K562 (cell line): ENCODE measurements at regions not wholly inside any gene's neighbourhood (a gene's known extent, or its start where the extent isn't known, plus 50 kb on each side); places are given as distances from the start of the nearest gene placed in this dataset.

Experiments used
- ATAC-seq: fragments of 200-7000 bp; cut with Tn5 transposase; 3 replicates; pipeline ENCODE4 v1.9.1; 2020; ENCODE audit warnings: moderate library complexity
- BruUV-seq: library from RNA; stranded (reverse); fragments of 400-500 nt; replicated peaks from 2 replicates; lab custom pipeline; 2021; lab: Mats Ljungman, UMichigan
- CTCF ChIA-PET: fragments of 300-600 bp; formaldehyde crosslinking; extraction: SDS; loops from one replicate; lab custom pipeline; 2021; ENCODE audit warnings: low intra/inter-chr PET ratio; lab: Yijun Ruan, JAX
- POLR2A ChIA-PET: fragments of 300-600, 350-650 bp; sonication (Branson Sonifier 250); formaldehyde crosslinking; extraction: SDS; loops from one replicate; lab custom pipeline; 2021; ENCODE audit warnings: antibody characterized with exemption, inconsistent platforms; lab: Yijun Ruan, JAX
- DNase-seq, 4 experiments: peaks; one replicate each; pipeline versions ENCODE4 v3.0.0 to v3.0.0-alpha.2; 2011 to 2018; ENCODE audit warnings: low spot score in 3 of 4, mixed read lengths in 3 of 4; ENCODE audit errors: extremely low read depth in 1 of 4
- FAIRE-seq: peaks from 2 replicates; lab custom pipeline; 2011; peaks lifted over from hg19 to GRCh38; lab: Jason Lieb, UNC
- H2AFZ ChIP-seq: 2 replicates; pipeline ENCODE4 v1.6.0; 2011; ENCODE audit warnings: low read depth, low read length, control low read depth, inconsistent platforms
- H3K27ac ChIP-seq: fragments of 200-600 bp; 3 replicates; pipeline ENCODE4 v1.8.0; 2011; ENCODE audit warnings: low read depth, mild to moderate bottlenecking, control low read depth, inconsistent platforms, low read length, moderate library complexity, mixed read lengths; ENCODE audit errors: extremely low read depth
- H3K27me3 ChIP-seq, 2 experiments: fragments of 300-600 bp in 1 of 2; 2 replicates in 1 of 2; 3 replicates in 1 of 2; pipeline versions ENCODE4 v1.6.0 to v1.8.0; 2011; ENCODE audit warnings: inconsistent platforms in 2 of 2, low read length in 2 of 2, mild to moderate bottlenecking in 1 of 2, mixed read lengths in 1 of 2, moderate library complexity in 1 of 2; ENCODE audit not compliant: control insufficient read depth in 2 of 2, insufficient read depth in 2 of 2
- H3K36me3 ChIP-seq: fragments of 300-600 bp; 3 replicates; pipeline ENCODE4 v1.8.0; 2011; ENCODE audit warnings: mild to moderate bottlenecking, low read length, inconsistent platforms; ENCODE audit not compliant: control insufficient read depth, insufficient read depth
- H3K4me1 ChIP-seq, 2 experiments: fragments of 200-600 bp in 1 of 2; replicated peaks in 1 of 2; 2 replicates in 1 of 2; 3 replicates in 1 of 2; pipeline versions ENCODE4 v1.5.1 to v1.8.0; 2011; ENCODE audit warnings: inconsistent platforms in 2 of 2, low read length in 2 of 2, mild to moderate bottlenecking in 1 of 2, mixed read lengths in 1 of 2, moderate library complexity in 1 of 2; ENCODE audit not compliant: control insufficient read depth in 2 of 2, insufficient read depth in 2 of 2
- H3K4me2 ChIP-seq: 2 replicates; pipeline ENCODE4 v1.6.1; 2011; ENCODE audit warnings: low read length, control low read depth, inconsistent platforms, mixed read lengths; ENCODE audit not compliant: insufficient read depth
- H3K4me3 ChIP-seq: fragments of 200-600 bp; sonication (generic), shearing (Covaris generic); 2 replicates; pipeline ENCODE4 v1.5.1; 2016; ENCODE audit warnings: control low read depth, inconsistent platforms
- H3K79me2 ChIP-seq: fragments of 200-600 bp; 3 replicates; pipeline ENCODE4 v1.8.0; 2011; ENCODE audit warnings: low read length, inconsistent platforms; ENCODE audit not compliant: control insufficient read depth, insufficient read depth
- H3K9ac ChIP-seq, 2 experiments: 2 replicates each; pipeline versions ENCODE4 v1.6.0 to v1.6.1; 2011; ENCODE audit warnings: low read depth in 2 of 2, low read length in 2 of 2, control low read depth in 1 of 2, inconsistent platforms in 1 of 2, mild to moderate bottlenecking in 1 of 2, mixed read lengths in 1 of 2; ENCODE audit not compliant: insufficient read depth in 1 of 2
- H3K9me1 ChIP-seq: one replicate; pipeline ENCODE4 v1.6.0; 2011; ENCODE audit warnings: inconsistent platforms, mild to moderate bottlenecking, low read length, moderate library complexity; ENCODE audit not compliant: control insufficient read depth, insufficient read depth
- H3K9me3 ChIP-seq: replicated peaks from 2 replicates; pipeline ENCODE4 v1.5.1; 2011; ENCODE audit warnings: low read depth, low read length, inconsistent platforms; ENCODE audit not compliant: control insufficient read depth, insufficient read depth
- H4K20me1 ChIP-seq: replicated peaks from 2 replicates; pipeline ENCODE4 v1.6.1; 2011; ENCODE audit warnings: low read length, inconsistent platforms, mixed read lengths; ENCODE audit not compliant: control insufficient read depth, insufficient read depth
- ELK1 ChIP-seq: sonication (generic); formaldehyde crosslinking; IDR thresholded peaks from 2 replicates; pipeline ENCODE4 v1.8.1; 2022; ENCODE audit warnings: missing genetic modification reagents
- FOXP1 ChIP-seq: sonication (generic); formaldehyde crosslinking; IDR thresholded peaks from 2 replicates; pipeline ENCODE4 v1.8.0; 2022; ENCODE audit warnings: mild to moderate bottlenecking, missing genetic modification reagents
- HMG20B ChIP-seq: fragments of 250-450 bp; sonication (Bioruptor Pico); IDR thresholded peaks from 2 replicates; pipeline ENCODE4 v1.5.0; 2021; ENCODE audit warnings: mild to moderate bottlenecking
- MLX ChIP-seq, 2 experiments: fragments of 450-650 bp in 1 of 2; sonication (generic) in 1 of 2; formaldehyde crosslinking; conservative IDR thresholded peaks; 2 replicates each; pipeline versions ENCODE4 v1.4.0 to v1.8.1; 2020 to 2022; ENCODE audit warnings: mild to moderate bottlenecking in 1 of 2, missing genetic modification reagents in 1 of 2
- MTA3 ChIP-seq: fragments of 450-650 bp; formaldehyde crosslinking; IDR thresholded peaks from 2 replicates; pipeline ENCODE4 v1.6.1; 2017; ENCODE audit warnings: mild to moderate bottlenecking, borderline replicate concordance
- PCBP2 ChIP-seq: fragments of 200-400 bp; formaldehyde crosslinking; IDR thresholded peaks from 2 replicates; pipeline ENCODE4 v1.6.1; 2018; ENCODE audit warnings: low read length, low read depth, mild to moderate bottlenecking, moderate library complexity; ENCODE audit not compliant: poor library complexity, severe bottlenecking
- POLR2AphosphoS2 ChIP-seq: IDR thresholded peaks from 2 replicates; pipeline ENCODE4 v1.6.1; 2012; ENCODE audit warnings: low read length, improper control_type of control experiment
- SREBF2 ChIP-seq: sonication (generic); formaldehyde crosslinking; IDR thresholded peaks from 2 replicates; pipeline ENCODE4 v1.4.0; 2020; ENCODE audit warnings: mild to moderate bottlenecking, missing genetic modification reagents
- ZNF121 ChIP-seq: sonication (generic); formaldehyde crosslinking; conservative IDR thresholded peaks from 2 replicates; pipeline ENCODE4 v1.8.0; 2022; ENCODE audit warnings: missing genetic modification reagents
- ZNF140 ChIP-seq: fragments of 250-450 bp; sonication (Bioruptor Pico); IDR thresholded peaks from 2 replicates; pipeline ENCODE4 v1.8.0; 2021; ENCODE audit warnings: moderate library complexity, mild to moderate bottlenecking, inconsistent platforms
- ZNF232 ChIP-seq: sonication (generic); formaldehyde crosslinking; IDR thresholded peaks from 2 replicates; pipeline ENCODE4 v1.8.0; 2022; ENCODE audit warnings: mild to moderate bottlenecking, missing genetic modification reagents
- WGBS: fragments of 100-300 bp; shearing (Covaris generic); methylation state at CpG from one replicate; pipeline ENCODE4 v1.1.6; 2016; ENCODE audit warnings: low coverage, mixed read lengths; ENCODE audit not compliant: insufficient coverage; ENCODE audit errors: missing lambda C conversion rate; 5-methylcytosine and 5-hydroxymethylcytosine counted together
- in situ Hi-C: fragments of 300-500 bp; cut with MboI; formaldehyde crosslinking; loops from 4 replicates; pipeline ENCODE4 v1.15.0; 2018; ENCODE audit warnings: inconsistent platforms, mixed read lengths
- intact Hi-C: fragments of 100-400 bp; cut with micrococcal nuclease; formaldehyde crosslinking; loops from 2 replicates; pipeline ENCODE4 v1.14.2; 2022

DNA sequence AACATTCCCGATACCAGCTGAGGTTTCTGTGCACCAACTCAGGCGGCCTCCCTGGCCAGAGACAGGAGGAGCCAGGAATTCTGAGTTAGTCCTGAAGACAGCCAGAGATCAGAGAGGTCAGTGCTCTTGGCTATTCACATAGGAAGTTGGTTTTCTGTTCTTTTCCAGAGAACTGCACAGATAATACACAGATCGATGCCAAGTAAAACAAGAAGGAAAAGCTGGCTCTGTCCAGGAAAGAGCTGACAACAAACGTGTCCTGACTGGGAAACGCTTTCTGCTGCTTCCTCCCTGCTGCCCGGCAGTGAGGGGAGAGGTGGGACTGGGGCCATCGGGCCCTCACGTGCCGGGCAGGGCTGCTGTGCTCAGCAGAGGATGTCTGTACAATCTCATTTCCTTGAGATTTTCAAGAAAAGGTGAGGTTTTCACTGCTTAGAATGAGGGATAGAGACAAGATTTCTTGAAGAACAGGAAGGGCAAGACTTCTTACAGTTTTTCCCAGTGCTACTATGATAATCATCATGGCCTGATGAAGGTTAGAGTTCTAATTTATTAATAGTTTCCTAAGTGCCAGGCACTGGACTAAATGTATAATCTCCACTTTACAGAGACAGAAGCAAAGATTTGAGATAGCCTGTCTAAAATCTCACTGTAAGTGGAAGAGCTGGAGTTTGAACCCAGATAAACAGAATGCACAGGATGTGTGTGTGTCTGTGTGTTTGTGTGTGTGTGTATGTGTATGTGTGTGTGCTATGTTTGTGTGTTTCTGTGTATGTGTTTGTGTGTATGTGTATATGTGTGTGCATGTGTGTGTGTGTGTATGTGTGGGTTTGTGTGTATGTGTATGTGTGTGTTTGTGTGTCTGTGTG is 211.0 kb upstream of the RAB4A start (continued):
- TF ChIP-seq ZNF232 (no peak), MTA3 (no peak), ZNF140 (CRISPR knock-in tag) (no peak), ELK1 (no peak), SREBF2 (no peak), MLX (CRISPR knock-in tag; conservative IDR thresholded peaks at IDR 0.05) (no peak), FOXP1 (CRISPR knock-in tag) (no peak)

- ATAC-seq (no peak), DNase-seq (no peak), FAIRE-seq (no peak)
- H3K9me1 ChIP-seq, result no peaks in the 10 kb centered on the region
- H3K9ac ChIP-seq, result no peak overlapping the region; a peak in 1 of 4 replicates
- no peak overlapping the region for H3K27ac ChIP-seq
- H3K79me2 ChIP-seq, result no peaks in the 10 kb centered on the region
- in situ Hi-C loops, result no loop called here
- BruUV-seq, result no TSS peak
- no peaks in the 10 kb centered on the region for H3K4me1 ChIP-seq
- H4K20me1 ChIP-seq, result no peaks in the 10 kb centered on the region
- no peak overlapping the region for H3K4me3 ChIP-seq
- WGBS, result 2% methylated on average over 5 of the region's 5 CpGs
- peaks cover 20 to 66% of the 10 kb centered on the region in 2 experiments for H3K27me3 ChIP-seq
- no peaks in the 10 kb centered on the region for H3K36me3 ChIP-seq
- intact Hi-C loops, result no loop called here
- CTCF ChIA-PET, result no interaction called here
- POLR2A ChIA-PET, result no interaction called here
- H3K9me3 ChIP-seq, result no peaks in the 10 kb centered on the region
- no peak overlapping the region for H3K4me2 ChIP-seq
- no peak overlapping the region for H2AFZ ChIP-seq
- TF ChIP-seq ZNF121 (no peak), PCBP2 (no peak), POLR2AphosphoS2 (no peak), HMG20B (CRISPR knock-in tag) (no peak)
These were observed 208.8 kb upstream of the RAB4A start for GRCh38 chr1:229062135-229062534.
